ENCODE measurements at regions not wholly inside any gene's neighbourhood (a gene's known extent, or its start where the extent isn't known, plus 50 kb on each side); places are given as distances from the start of the nearest gene placed in this dataset.

- Histone ChIP-seq H3K79me2 (ENCODE audit: low read length) (no peaks in the 10 kb centered on the region), H3K4me3 (ENCODE audit: low read length) (no peak overlapping the region), H3K36me3 (replicated peaks; ENCODE audit: insufficient read depth, low read length) (no peaks in the 10 kb centered on the region), H3K9me2 (replicated peaks; ENCODE audit: insufficient read depth, low read length) (no peaks in the 10 kb centered on the region), H3K4me2 (ENCODE audit: low read depth, low read length) (no peak overlapping the region), H3K27me3 (replicated peaks; ENCODE audit: insufficient read depth, low read length) (no peaks in the 10 kb centered on the region), H3K4me1 (ENCODE audit: low read length) (no peaks in the 10 kb centered on the region), H3K9me3 (replicated peaks; ENCODE audit: insufficient read depth, low read length) (no peaks in the 10 kb centered on the region), H2AFZ (ENCODE audit: low read length) (no peak overlapping the region), H4K20me1 (ENCODE audit: insufficient read depth, low read length) (no peaks in the 10 kb centered on the region), H3K27ac (ENCODE audit: low read length) (no peak overlapping the region), H3F3A (ENCODE audit: insufficient read depth, low read length) (no peaks in the 10 kb centered on the region), H3K9ac (ENCODE audit: low read length) (no peak overlapping the region)
- TF ChIP-seq EZH2phosphoT487 (IDR thresholded peaks at IDR 0.05; ENCODE audit: low read length) = no peak
- TF ChIP-seq CTCF (IDR thresholded peaks at IDR 0.05; ENCODE audit: low read length) = no peak
- TF ChIP-seq EZH2 (optimal IDR thresholded peaks at IDR 0.05; ENCODE audit: low read depth, low read length) = no peak
- DNase-seq = no peak
Observed at GRCh38 chr5:82489683-82490082, 211.5 kb upstream of the RPS23 start.

DNA sequence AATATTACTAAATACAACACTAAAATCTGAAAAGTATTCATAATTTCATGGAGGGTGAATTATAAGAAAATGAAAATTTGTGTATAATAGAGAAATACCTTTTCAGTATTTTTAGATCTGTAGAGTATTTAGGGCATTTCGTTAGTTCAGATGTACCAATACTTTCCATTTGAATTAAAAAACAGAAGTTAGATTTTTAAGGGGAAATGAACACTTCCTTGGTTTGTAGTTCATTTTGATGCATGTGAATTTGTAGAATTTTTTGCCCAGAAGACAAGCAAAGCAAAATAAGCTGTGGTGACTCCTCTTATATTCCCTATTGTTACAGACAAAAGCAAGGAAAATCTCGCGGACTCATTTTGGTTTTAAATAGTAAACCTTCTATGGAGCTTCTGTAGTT, 209.0 kb upstream of the RPS23 start:
- Histone ChIP-seq H4K20me1 (ENCODE audit: insufficient read depth, low read length) (no peaks in the 10 kb centered on the region), H3K27ac (ENCODE audit: low read length) (no peak overlapping the region), H3K4me1 (ENCODE audit: low read length) (no peaks in the 10 kb centered on the region), H3K9me3 (replicated peaks; ENCODE audit: insufficient read depth, low read length) (no peaks in the 10 kb centered on the region), H3K27me3 (replicated peaks; ENCODE audit: insufficient read depth, low read length) (no peaks in the 10 kb centered on the region), H2AFZ (ENCODE audit: low read length) (no peak overlapping the region), H3K9ac (ENCODE audit: low read length) (no peak overlapping the region), H3K79me2 (ENCODE audit: low read length) (no peaks in the 10 kb centered on the region), H3K9me2 (replicated peaks; ENCODE audit: insufficient read depth, low read length) (no peaks in the 10 kb centered on the region), H3K4me3 (ENCODE audit: low read length) (no peak overlapping the region), H3F3A (ENCODE audit: insufficient read depth, low read length) (no peaks in the 10 kb centered on the region), H3K36me3 (replicated peaks; ENCODE audit: insufficient read depth, low read length) (no peaks in the 10 kb centered on the region), H3K4me2 (ENCODE audit: low read depth, low read length) (no peak overlapping the region)
- DNase-seq = no peak
- TF ChIP-seq EZH2 (optimal IDR thresholded peaks at IDR 0.05; ENCODE audit: low read depth, low read length) (no peak), CTCF (IDR thresholded peaks at IDR 0.05; ENCODE audit: low read length) (no peak), EZH2phosphoT487 (IDR thresholded peaks at IDR 0.05; ENCODE audit: low read length) (no peak)

DNA sequence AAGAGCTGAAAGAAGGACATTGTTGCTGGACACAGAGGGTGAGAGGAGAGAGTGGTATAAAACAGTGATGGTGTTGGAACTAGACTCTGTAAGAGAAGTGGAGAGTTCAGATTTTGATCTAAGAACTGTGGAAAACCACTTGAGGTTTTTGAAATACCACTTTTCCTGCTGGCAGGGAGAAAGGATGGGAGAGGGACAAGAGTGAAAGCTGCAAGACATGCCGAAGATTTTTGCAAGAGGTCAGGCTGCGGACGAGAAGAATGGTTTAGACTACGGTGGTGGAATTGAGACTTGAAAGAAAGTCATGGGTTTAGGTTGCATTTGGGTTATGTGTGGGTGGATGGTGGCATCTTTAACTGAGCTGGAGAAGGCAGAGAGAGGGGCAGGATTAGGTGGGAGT, 202.2 kb upstream of the RPS23 start:
- no peak overlapping the region for H2AFZ ChIP-seq (ENCODE audit: low read length)
- TF ChIP-seq EZH2phosphoT487 (IDR thresholded peaks at IDR 0.05; ENCODE audit: low read length) (no peak), EZH2 (optimal IDR thresholded peaks at IDR 0.05; ENCODE audit: low read depth, low read length) (no peak), CTCF (IDR thresholded peaks at IDR 0.05; ENCODE audit: low read length) (no peak)

More for the DNA sequence above, 202.2 kb upstream of the RPS23 start:
- Histone ChIP-seq H3F3A (ENCODE audit: insufficient read depth, low read length) (no peaks in the 10 kb centered on the region), H3K27ac (ENCODE audit: low read length) (no peak overlapping the region), H3K9ac (ENCODE audit: low read length) (no peak overlapping the region), H3K4me3 (ENCODE audit: low read length) (no peak overlapping the region), H3K4me2 (ENCODE audit: low read depth, low read length) (no peak overlapping the region), H3K9me2 (replicated peaks; ENCODE audit: insufficient read depth, low read length) (no peaks in the 10 kb centered on the region), H4K20me1 (ENCODE audit: insufficient read depth, low read length) (no peaks in the 10 kb centered on the region), H3K27me3 (replicated peaks; ENCODE audit: insufficient read depth, low read length) (no peaks in the 10 kb centered on the region), H3K79me2 (ENCODE audit: low read length) (no peaks in the 10 kb centered on the region), H3K9me3 (replicated peaks; ENCODE audit: insufficient read depth, low read length) (no peaks in the 10 kb centered on the region), H3K36me3 (replicated peaks; ENCODE audit: insufficient read depth, low read length) (no peaks in the 10 kb centered on the region), H3K4me1 (ENCODE audit: low read length) (no peaks in the 10 kb centered on the region)
- no peak for DNase-seq

Measured in MM.1S (cell line).